Activated CD4-positive, alpha-beta T cell treated with anti-CD3 and anti-CD28 coated beads, Interleukin-2, Interleukin-6, amounts not matched to agents 100 ng/mL and 50 ng/mL, durations not matched to agents 16 hours and 8 hours (primary cell): ENCODE measurements at regions not wholly inside any gene's neighbourhood (a gene's known extent, or its start where the extent isn't known, plus 50 kb on each side); places are given as distances from the start of the nearest gene placed in this dataset.

ENCODE experiments used
- DNase-seq: peaks from one replicate; pipeline ENCODE4 v3.0.0-alpha.2; 2020

DNA sequence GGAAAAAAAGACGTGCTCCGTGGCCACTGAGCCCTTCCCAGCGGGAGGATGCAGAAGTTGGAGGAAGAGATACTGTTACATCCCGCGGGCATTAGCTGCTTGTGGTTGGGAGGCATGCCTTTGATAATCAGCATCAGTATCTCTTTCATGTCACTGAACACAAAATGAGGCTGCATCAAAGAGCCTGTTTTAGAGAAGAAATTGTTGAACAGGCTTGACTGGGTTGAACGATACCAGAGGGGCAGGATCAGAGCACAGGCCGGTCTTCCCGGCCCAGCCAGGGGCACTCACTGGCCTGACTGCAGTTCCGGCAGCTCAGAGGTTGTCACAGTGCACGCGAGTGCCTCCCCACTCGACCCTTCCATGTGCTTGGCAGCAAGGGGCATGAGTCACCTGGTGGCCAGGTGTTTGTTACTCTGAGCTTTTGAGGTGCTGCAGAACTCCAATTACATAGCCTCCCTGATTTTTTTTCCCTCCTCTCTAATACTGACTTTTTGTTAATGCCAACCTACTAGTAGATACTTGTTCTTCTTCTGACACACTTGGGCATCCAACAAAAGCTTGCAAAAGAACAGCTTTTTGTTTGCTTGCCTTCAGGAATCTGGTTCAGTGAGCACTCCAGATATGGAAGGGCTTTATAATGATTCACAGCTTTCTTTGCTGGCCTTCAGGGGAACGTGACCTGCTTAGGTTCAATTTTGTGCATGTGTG lies 121.6 kb downstream of the VAPA start:
- DNase-seq: no peak

DNA sequence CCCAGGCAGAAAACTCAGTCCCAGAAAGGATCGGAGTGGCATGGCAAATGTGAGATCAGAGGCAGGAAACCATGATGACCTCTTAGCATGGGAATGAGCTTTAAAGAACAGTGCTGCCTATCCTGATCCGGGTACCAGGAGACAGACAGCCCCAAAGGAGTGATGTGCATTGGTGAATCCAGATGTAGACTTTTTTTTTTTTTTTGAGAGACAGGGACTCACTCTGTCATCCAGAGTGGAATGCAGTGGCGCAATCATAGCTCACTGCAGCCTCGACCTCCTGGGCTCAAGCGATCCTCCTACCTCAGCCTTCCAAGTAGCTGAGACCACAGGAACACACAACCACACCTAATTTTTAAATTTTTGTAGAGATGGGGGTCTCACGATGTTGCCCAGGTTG lies 122.7 kb downstream of the VAPA start:
- no peak for DNase-seq

DNA sequence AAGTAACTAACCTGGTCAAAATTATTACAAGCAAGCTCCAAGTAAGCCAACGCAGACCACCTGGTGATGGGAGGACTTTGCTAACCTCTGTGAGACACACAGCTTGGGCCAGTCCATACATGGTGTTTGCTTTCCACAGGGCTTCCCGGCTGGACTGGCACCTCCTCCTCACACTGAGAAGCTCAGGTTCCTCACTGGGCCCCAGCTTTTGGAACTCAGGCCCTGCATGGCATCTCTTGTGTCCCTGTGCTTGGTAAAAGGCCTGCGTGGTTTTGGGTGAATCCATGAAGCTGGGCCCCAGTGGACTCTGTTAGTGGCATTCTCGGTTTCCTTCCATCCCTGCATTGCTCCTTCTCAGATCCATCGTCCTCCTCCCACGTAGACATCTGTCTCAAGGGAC lies 123.4 kb downstream of the VAPA start:
- DNase-seq: no peak

DNA sequence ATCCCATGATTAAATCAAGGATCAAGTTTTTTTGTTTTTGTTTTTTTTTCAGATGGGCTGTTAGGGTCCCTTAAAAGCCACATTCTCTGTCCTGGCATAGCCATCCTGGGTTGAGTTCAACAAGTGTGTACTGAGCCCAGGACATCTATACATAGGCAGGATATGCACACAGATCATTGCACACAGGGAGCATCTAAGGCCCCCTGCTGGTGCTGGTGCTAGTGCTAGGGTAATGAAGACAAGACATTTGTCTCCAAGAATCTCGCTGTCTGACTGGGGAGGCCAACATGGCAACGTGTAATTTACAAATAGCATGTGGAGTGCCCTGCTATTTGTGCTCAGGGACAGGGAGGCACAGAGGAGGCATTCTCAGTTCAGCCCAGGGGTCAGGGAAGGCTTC lies 124.5 kb downstream of the VAPA start:
- no peak for DNase-seq

DNA sequence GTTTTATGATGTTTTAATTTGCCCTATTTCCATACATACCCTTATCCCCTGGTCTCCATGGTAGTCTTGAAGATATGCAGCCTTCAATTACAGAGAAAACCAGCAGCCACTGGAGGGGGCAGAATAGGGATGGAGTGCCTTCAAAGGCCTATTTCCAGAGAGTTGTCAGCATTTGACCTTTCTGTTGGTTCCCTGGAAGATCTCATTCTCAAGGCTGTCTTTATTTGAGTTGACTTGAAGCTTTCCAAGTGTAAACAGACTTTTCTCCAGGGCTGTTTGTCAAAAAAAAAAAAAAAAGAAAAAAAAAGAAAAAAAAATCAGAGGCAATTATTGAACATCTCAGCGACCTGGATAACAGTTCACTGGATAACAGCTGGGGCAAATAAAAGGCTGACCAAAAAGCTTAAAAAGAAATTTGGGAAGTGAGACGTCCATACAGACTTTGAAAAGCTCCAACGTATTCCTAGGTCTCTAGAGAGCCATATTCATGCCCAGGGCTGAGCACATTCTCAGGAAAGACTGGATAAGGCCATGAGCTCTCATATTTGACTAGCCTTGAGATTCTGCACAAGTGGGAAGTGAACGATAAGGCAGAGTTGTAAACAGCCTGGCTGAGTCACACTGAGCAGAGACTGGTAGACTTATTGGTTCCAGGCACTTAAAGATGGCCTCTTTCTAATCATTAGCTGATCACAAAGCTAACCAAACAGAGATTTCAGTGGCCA lies 126.6 kb downstream of the VAPA start:
- no peak for DNase-seq

DNA sequence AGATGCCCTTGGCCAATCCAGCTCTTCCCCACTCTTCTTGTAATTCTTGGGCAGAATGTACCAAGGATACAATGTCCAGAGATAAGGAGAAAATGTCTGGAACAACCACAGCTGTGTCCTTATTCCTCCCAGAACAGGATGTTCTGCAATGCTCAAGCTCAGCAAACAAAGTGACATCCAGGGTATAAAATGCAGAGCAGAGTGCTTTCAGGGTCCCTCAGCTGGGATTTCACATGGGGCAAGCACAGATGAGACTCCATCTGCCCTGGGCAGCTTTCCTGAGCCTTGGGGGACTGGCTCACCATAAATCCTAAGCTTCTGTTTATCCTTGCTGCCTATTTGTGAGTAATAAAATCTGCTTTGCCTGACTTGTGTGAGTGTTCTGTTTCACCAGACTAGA lies 127.4 kb downstream of the VAPA start:
- DNase-seq: no peak

DNA sequence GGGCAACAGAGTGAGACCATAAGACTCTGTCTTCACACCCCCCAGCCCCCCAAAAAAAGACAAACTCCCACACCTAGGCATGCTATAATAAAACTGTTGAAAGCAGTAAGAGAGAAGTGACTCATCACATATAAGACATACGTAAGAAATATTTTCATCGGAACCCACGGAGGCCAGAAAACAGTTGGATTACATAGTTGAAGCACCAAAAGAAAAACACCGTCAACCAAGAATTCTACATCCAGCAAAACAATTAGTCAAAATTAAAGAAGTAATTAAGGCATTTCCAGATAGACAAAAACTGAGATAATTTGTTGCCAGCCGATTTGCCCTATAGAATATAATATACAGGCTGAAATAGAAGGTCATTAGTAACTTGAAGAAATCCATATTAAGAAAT lies 128.7 kb downstream of the VAPA start:
- DNase-seq: no peak

DNA sequence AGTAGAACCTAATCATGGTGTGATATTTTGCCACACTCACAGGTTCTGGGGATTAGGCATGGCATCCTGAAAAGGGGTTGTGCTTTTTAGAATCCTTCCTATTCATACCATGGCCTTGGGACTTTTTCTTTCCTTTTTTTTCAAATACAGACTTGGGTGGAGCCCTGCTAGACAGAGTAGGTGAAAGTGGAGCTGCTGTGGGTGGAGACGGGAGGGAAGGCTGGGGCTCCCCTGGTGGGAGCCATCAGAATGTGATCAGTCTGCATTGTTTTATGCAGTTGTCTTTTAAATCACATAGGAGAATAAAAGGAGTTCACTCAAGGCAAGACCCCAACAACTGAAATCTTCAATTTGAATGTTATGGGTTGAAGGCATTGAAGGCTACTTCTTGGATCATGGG lies 130.2 kb downstream of the VAPA start:
- no peak for DNase-seq

DNA sequence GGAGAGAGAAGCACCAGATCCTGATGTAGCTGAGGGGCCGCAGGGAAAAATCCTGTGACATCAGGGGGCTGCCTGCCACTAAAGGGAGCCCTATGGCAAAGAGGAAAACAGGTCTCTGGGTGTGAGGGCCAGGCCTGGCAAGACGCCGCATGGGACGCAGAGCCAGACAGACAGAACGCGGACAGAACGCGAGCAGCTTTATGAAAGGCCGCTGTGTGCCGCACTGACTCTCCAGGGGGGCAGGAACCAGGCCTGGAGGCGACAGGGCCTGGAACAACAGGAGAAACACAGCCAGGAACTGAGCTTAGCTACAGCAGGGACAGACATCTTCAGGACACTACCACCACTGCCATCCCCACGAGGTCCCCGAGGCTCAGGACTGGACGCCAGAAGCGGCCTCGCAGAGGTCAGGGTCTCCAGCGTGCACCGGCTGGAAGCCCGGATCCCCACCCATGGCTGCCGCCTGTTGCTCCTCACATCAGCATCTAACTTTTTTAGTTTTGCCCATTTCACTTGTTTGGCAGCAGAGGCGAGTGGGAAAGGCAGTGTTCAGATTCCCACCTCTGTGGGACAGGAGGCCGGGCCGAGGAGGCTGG lies 131.6 kb downstream of the VAPA start:
- DNase-seq: no peak

DNA sequence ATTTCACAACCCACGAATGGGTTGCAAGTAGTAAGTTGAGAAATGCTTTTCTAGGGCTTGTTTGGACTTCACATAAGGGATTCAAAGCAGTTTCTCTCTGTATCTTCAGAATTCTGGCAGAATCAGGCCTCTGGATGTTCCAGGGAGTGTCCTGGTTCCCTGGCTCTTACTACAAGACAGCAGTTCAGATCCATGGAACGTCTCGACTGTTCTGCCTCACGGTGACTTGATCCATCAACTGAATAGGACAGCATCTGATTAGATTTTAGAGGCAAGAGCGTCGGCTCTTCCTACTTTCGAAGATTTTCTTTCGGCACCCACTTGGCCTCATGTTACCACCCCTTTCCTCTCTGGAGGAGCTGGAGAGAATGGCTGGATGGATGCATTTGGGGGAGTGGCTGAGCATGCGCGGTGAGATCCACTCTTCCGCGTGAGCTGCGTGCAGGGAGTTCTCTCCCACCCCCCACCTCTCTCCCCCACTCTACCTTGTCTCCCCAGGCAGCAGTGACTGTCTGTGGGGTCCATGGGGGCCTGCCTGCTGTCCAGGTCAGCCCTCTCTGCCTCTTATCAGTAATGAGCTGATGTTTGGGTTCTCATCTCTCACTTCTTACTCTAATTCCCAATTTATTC lies 132.5 kb downstream of the VAPA start:
- no peak for DNase-seq

DNA sequence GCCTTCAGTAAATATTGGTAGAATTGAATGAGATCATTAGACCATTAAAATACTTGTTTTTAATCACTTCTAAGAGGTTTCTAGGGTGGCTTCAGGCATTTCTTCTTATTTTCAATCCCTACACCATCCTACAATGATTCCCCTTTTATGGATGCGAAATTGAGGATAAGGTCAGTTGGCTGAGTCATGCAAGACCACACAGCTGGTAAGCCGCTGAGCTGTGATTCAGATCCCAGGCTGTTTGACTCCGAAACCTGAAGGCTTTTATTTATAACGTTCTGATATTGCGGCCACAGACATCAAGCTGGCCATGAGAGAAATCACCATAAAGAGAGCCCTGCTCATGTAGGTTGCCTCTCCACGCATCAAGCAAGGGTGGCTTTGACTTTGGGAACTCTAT lies 133.4 kb downstream of the VAPA start:
- no peak for DNase-seq

DNA sequence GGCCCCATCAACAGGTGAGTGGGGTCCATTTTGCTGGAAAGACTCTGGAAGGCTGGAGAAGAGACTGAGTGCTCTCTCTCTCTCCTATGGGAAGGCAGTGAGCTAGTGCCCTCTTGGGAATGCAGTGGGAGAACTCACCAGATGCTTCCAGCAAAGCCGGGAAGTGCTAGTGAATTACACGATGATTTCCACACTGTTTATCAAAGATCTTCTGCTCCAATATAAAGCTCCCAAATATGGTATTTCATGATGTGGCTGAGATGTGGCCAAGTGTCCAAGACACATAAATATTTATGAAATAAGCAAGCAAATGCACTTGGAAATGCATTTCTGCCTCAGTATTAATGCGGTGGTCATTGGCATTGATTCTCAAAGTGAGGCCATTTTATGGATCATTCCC lies 135.9 kb downstream of the VAPA start:
- no peak for DNase-seq

DNA sequence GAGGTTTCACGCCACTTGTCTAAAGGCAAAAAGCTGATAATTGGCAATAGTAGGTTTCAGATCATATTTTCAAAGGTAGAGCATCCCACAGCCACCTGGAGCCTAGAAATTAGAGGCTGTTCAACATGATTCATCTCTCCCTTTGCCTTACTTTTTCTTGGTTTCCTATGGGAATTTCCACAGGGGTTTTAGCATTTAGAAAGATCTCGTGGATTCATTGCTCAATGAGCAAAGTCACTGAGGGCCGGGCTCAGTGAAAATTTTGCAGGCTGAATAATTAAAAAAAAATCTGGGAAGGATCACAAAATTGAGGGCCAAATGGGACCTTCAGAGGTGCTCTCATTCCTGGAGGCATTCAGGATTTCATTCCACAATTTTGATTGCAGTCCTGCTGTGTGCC lies 137.1 kb downstream of the VAPA start:
- DNase-seq: no peak

DNA sequence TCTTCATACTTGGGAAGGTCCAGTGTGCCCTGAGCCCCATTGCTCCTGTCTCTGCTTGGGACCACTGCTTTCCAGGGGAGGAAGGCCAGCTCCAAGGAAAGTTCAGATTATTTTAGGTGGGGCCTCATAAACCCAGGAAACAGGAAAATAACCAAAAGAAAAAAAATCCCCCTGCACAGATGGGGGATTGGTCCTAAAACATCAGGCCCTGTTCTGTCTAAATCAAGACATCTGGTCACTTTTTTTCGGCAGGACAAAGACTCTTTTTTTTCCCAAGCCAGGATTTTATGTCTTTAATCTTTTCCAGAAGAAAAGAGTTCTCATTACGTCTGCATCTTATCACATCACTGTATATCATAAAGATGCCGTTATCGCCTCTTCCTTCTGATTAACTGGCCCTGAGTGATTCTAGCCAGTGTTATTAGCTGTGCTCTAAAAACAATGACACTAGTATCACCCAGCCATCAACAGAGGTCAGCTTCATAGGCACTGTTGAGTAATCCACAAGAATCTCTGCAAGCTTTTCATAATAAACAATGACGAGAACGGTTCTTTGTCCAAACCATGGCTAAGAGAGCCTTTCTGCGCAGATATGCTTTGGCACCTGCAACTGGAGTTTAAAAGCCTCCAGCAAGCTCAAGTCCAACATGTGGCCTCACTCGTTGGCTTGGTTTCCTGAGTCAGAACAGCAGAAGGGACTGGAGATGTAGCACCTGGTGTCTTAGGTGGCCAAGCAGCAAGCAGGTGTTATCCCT lies 138.2 kb downstream of the VAPA start:
- no peak for DNase-seq

DNA sequence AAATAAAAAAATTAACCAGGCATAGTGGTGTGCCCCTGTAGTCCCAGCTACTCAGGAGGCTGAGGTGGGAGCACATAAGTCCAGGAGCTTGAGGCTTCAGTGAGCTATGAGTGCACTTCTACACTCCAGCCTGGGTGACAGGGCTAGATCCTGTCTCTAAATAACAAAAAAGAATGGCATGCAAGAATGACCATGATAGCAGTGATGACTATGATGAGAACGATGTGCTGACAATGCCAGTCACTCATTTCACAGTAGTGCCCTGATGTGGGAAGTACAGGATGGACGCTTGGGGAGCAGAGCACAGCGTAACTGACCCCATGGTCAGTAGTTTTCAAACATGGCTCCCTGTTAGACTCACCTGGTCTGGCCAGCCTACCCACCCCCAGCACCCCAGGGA lies 139.1 kb downstream of the VAPA start:
- DNase-seq: no peak

DNA sequence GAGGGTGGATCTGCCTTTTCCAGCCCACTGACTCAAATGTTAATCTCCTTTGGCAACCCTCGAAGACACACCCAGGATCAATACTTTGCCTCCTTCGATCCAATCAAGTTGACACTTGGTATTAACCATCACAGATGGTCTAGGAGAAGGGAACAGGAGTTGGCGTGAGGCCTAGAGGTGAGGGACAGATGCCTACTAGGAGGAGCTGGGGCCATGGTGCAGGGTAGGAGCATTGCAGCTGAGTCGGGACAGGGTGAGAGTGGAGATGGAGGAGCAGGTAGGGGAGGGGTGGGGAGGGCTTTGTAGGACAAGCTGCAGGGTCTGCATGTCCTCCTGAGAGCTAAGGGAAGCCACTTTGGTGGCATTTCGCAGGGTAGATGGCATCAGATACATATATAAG lies 140.0 kb downstream of the VAPA start:
- no peak for DNase-seq

DNA sequence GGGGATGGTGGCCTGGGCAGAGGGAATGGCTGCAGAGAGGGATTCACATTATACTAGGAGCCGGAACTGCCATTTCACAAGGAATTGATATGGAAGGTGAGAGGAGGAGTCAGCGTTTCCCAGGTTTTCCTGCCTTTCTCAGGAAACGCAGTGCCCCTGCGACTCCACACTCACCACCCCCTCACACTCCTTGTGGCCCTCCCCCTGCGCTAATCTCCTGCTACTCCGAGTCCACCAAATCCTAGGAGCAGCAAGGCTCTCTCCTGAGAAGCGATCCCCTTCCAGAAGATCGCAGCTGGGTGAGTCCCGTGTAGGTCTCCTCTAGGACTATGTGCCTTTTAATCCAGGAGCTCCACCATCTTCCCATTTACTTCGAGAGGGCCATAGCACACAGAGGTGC lies 140.6 kb downstream of the VAPA start:
- no peak for DNase-seq

DNA sequence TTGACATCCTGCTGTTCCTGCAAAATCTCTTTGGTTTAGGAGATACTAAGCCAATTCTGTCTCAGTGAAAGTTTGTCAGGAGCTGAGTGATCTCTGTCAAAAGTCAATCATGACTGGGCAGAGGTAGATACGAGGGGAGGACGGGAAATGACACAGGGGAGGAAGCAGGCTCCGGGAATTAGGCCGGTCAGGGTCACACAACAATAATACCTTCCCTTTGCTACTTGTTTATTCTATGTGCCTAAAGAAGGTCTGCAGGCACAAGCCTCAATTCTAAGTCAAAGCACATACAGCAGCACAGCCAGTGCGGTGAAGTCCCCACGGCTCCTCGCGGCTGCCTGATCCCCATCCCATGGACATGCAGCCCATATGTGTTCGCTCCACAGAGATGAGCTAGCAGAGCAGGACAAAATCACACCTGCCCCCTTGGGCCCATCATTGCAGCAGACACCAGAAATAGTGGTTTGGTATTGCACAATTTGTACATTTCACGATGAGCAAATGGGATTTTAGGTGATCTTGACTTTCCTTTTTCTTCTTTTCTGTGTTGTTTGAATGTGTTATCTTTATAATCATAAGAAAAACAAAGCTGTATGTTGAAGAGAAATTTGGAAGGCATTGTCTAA lies 141.4 kb downstream of the VAPA start:
- no peak for DNase-seq

DNA sequence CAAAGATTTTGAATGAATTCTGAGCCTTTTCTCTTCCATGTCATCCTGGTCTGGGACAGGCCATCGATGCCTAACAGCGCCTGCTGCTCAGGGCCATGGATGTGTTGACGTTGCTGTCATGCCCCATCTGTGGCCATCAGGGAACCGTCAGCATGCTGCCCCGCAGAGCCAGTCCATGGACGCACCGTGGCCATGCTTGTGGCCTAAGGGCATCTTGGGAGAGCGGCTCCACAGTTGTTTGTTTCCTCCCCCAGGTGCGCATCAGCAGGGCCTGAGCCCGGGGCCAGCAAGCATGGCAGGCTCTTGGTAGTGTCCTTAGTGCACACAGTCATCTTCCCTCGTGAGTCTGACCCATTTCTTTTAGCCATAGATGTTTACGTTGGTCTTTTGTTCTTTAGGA lies 142.7 kb downstream of the VAPA start:
- no peak for DNase-seq

DNA sequence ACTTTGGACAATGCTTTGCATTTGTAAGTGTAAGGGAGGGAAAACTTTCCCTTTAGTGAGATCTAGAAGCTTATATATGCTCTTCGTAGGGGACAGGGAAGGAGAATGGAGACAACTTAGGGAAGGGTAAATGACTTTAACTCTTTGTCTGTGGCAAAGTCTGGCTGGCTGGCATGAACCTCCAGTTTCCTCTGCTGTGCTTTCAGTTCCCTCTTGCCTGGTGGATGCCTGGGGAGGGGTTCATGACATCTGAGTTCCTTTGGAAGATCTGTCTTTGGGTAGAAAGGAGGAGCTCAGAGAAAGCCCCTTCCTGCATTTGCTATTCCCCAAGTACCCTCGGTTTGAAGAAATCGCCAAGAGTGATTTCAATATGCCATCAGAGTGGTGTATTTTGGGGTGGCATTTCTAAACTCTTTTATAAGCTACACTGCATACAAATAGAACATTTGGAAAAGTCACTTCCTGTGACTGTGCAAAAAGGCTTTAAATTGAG lies 143.6 kb downstream of the VAPA start:
- DNase-seq: no peak

DNA sequence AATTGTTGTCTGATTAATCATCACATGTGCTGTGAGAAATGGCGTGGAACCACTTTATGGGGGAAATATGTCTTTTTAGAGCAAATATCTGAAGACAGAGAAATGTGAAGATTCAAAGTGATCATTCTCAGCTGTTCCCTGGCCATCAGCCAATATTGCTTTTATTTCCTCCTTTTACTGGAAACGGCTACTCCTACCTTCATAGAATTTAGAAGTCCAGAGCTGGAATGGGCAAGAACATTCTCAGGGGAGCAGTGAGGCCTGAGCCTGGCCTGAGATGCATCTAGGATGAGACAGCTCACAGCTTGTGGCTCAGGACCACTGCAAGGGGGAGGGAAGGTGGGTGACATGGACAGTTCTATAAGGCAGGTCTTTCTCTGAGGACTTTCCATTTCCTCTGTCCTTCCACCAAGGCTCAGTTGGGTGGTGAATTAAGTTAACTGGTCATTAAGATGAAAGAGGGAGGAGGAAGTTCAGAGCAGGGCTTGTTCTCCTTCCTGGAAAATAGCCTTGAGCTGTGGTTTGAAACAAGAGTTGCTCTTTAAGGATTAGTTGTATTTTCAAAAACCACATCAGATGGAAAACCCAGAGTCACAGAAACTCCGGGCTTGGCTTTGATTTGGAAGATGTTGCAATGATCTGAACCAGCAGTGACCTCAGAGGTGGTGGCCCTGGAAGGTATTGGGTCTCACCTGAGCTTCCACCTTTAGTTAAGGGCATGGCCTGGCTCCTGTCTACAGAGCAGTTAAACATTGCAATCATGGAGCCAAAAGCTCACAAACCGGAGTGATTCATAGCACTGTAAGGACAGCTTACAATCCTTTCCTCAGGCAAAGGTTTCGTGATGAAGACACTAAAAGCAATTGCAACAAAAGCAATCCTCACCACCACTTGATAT lies 144.3 kb downstream of the VAPA start:
- DNase-seq: no peak
